Stimulated activated CD8-positive, alpha-beta memory T cell treated with anti-CD3 and anti-CD28 coated beads, Interleukin-15, amount 100 ng/mL, for 4 hours (primary cell): ENCODE measurements at regions not wholly inside any gene's neighbourhood (a gene's known extent, or its start where the extent isn't known, plus 50 kb on each side); places are given as distances from the start of the nearest gene placed in this dataset.
"Not testable (repeated sequence)": the region's sequence is repeated elsewhere in the genome, so short reads cannot be mapped to it uniquely, and the experiment has no call there.

Source experiments
- DNase-seq, 2 donors: peaks; one replicate each; pipeline ENCODE4 v3.0.0-alpha.2; 2020; ENCODE audit warnings: low read depth in 2 of 2

GRCh38 chr3:139199421-139200010 lies 144.3 kb upstream of the MRPS22 start:
- no peak for DNase-seq

DNA sequence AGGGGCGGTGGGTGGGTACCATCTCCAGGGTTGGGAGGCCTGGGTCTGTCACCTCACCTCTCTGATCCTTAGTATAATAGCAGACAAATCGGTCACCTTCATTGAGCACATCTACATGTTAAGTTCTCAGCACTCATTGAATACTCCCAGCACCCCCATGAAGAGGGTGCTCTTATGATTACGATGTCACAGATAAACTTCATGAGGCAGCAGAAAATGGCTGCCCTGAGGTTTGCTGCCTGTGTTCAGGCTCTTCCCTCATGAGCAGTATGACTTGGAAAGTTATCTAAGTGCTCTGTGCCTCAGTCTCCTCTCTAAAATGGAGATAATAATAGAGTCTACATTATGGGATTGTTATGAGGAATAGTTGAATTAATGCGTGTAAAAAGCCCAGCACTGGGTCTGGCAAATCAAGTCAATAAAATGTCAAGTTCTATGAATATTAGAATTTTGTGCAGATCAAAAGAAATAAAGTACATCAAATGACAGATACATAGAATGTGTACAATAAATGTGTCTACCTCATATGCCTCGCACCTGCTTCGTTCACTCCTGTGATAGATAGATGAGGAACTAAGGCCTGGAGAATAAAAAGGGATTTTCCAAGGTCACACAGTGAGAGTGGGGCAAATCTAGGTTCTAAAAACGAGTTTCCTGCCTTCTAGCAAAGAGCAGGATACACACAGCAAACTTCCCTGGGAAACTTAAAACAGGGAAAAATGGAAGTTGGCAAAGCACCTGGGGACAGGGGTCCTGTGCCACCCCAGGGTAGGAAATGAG lies 142.2 kb upstream of the MRPS22 start:
- no peak for DNase-seq

- no peak for DNase-seq
Measured at GRCh38 chr3:139202226-139202958, 141.4 kb upstream of the MRPS22 start.

DNA sequence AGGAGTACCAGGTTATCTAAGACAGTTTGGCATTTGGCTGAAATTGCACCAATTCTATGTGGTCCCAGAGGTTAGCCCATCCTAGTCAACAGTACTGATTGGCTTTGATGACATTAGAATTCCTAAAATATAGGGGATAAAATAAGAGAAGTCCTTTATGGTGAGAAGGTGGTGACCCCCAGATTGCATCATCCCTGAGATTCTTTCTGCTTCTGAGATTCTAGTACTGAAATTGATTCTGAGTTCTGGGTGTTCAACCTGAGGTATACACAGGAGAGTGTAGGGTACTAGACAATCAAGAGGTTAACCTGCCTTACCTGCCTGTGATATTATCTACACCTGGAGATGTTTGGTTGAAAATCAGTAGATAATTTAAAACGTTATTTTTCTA lies 140.9 kb upstream of the MRPS22 start:
- no peak for DNase-seq

GRCh38 chr3:139203752-139204151 lies 140.1 kb upstream of the MRPS22 start:
- DNase-seq, result no peak

- no peak for DNase-seq
Measured at GRCh38 chr3:139204728-139205127, 139.1 kb upstream of the MRPS22 start.

DNA sequence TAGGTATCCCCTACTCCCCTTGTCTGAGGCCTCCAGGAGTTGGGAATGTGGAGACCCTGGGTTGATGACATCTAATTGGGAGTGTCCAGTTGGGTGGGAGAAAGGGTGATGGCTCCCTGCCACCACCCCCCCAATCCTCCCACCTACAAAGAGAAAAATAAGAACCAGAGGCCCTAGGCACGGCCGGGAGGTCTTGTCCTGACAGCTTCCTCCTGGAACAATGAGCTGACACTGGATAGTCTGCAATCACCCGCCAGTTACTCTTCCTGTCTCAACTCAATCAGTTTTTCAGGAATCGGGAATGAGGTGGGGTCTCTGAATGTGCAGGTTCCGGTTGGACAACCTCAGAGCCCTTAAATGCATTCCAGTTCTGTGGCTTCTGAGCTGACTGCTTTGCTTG lies 129.9 kb upstream of the MRPS22 start:
- no peak for DNase-seq

DNA sequence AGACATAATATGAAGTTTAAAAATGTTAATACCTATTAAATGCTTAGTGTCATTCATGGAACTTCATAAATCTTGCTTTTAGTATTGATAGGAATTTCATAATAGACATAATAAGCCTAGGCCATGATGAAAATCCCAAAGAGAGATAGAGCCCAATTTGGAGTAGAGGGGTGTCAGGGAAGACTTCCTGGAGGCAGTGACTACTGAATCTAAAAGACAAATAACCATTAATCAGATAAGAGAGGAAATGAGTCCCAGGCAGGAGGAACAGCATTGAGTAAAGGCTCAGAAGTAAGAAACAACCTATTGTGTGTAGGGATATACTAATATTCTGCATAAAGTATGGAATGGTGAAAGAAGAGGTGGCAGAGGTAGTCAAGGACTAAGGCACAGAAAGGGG lies 126.9 kb upstream of the MRPS22 start:
- no peak for DNase-seq

DNA sequence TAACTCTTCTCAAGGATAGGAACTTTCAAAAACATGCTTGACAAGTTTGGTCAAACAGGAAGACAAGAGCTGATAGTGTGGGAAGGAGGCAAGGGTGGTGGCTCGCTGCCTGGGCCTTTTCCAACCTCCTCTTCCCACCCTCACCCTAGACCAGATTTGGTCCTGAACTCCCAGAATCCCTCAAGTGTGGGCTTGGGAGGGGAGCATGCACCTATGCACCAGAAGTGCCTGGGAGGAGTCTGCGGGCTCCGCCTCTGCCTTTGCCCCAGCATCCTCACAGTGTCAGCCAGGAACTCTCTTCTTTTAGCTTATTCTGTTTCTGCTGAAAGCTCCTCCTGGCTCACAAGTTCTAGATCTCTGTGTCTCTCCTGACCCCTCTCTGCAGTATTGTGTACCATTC lies 126.2 kb upstream of the MRPS22 start:
- DNase-seq, result no peak

DNA sequence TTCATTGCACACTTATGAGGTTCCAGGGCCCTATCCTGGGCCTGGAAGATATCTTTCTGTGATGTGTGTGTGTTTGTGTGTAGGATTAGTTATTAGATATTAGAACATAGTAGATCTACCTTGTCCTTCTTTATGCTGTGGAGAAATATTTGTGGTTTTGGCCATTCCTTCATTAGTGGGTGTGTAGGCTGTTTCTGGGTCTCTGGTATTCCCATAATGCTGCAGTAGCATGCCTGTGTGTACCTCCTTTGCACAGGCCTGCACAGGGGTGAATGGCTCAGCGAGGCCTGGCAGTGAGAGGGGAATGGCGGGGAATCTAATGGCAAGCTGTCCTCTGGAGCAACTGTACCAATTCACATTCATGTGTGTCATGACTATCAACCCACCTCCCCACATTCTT lies 125.8 kb upstream of the MRPS22 start:
- no peak for DNase-seq

GRCh38 chr3:139219463-139219862 lies 124.4 kb upstream of the MRPS22 start:
- DNase-seq, result no peak

DNA sequence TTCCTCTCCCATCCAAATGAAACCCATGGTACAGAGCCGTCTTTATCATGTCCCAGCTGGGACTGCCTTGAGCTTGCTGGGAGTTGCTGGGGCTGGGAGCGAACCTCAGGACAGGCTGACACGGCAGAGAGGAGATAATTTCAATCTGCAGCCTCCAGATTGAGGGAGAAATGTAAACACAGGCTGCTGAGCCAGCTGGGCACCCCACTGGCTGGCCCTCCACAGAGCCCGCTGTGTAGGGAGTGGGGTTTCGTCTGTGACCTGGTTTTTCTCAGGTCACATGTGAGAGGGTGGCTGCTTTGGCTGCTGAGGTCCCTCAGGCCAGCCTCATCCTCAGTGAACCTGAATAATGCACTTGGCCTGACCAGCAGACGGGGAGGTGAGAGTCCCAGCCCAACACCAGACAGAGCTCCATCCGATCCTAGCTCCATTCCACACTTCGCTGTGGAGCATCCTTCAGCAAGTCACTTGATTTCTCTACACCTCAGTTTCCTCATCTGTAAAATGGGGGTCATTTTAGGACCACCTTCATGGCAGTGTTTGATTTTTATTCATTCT lies 121.6 kb upstream of the MRPS22 start:
- no peak for DNase-seq

- no peak for DNase-seq
Measured at GRCh38 chr3:139225548-139225947, 118.3 kb upstream of the MRPS22 start.

GRCh38 chr3:139226731-139227130 lies 117.1 kb upstream of the MRPS22 start:
- DNase-seq, result no peak

DNA sequence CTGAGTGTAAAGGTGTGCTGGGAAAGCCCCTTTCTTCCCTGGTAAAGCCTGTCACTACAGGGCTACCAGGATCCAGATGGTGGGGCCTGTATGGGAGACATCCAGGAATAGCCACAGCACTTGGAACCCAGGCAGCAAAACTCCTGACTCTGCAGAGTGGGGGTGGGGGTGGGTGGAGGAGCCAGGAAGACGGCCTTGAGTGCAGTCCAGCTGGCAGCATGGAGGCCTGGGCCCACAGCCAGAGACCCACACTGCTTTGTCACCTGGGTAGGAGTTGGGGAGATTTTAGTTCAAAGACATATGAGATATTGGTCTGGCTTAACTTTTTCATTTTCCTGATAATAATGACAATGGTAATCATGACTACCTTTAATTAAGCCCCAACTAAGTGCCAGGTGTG lies 116.7 kb upstream of the MRPS22 start:
- no peak for DNase-seq

DNA sequence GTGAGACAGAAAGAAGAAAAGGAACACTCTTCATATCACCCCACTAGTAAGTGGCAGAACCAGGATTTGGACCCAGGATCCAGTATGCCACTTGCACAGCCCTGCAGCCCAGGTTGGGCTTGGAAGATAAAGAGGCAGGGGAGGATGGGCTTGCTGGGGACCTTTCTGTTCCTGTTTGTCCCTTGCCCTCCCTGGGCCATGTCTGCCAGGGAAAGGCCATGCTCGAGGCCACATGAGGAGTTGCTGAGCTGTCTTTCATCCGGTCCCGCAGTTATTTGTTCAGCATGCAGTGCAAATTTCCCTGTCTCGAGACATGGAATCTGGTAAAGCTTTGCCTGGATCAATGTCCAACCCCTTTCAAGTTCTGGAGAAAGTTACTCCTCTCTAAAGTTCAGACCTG lies 116.0 kb upstream of the MRPS22 start:
- no peak for DNase-seq

- no peak for DNase-seq
Measured at GRCh38 chr3:139230391-139230790, 113.4 kb upstream of the MRPS22 start.

DNA sequence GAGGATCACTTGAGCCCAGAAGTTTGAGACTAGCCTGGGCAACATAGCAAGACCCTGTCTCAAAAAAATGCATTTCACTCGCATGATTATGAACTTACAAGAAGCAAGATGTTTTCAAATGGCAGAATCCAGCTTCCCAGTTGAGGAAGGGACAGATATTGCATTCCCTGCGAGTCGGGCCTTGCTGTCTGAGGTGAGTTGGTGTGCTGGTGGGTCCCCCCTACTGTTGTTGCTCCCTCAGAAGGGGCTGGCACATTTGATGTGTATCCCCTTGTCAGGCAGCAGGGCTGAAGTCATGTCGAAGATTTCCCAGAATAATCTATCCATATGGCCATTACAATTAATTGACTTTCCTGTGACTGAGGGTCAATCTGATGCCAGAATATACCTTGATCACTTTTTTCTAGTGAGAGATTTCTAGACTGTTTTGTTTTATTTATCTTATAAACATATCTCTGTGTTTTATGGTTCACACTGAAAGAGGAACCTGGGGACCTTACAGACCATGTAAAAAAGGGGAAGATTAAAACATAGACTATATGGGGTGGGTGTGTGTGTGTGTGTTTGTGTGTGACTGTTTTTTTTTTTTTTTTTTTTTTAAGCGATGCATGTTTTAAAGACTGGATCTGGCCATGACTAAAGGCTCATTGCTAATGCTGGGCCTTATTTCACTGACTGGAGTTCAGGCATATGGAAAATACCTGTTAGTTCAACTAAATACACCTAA lies 112.1 kb upstream of the MRPS22 start:
- no peak for DNase-seq

DNA sequence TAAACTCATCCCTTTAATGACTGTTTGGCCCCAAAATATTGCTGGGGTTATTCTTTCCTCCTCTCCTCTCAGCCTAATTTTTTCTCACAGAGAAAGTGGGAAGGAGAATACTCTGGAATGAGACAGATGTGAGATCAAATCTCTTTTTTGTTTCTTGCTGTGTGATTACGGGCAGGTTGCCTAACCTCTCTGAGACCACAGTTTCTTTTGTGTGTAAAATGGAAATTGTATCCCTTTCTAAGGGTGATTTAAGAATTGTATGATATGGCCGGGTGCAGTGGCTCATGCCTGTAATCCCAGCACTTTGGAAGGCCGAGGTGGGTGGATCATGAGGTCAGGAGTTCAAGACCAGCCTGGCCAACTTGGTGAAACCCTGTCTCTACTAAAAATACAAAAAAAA lies 111.5 kb upstream of the MRPS22 start:
- DNase-seq, result not testable (repeated sequence)

GRCh38 chr3:139234491-139234890 lies 109.3 kb upstream of the MRPS22 start:
- DNase-seq, result no peak

DNA sequence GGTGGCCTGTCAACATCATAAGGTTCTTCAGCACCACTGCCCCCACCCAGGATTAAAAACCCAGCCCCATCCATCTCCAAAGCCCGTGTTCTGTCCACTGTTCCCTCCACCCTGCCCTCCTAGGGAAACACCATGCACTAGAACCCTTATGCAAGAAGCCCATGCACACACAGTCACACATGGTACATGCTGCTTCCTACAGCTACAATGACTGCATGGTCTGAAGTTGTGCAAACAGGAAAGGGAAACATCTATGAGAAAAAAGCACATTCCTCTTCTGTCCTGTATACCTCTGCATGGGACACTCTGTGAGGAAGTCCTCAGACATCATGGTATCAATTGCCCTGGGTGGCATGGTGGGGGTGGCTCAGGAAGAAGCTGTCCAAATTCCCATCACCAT lies 108.6 kb upstream of the MRPS22 start:
- no peak for DNase-seq

DNA sequence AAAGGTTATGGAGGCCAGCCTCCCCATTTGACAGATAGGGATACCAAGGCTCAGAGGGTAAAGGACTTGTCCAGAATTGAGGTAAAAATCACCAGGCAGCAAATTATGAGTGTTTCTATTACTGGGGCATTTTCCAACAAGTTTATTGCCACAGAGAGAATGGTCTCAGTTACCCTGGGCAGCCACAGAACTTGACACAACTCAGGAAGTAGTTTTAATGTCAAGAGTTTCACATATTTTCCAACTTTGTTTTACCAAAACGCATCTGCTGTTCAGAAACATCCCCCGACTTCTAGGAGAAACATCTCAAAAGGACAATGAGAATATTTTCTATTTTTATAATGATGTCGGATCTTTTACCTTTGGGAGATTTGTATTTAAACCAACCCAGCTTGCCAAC lies 107.5 kb upstream of the MRPS22 start:
- DNase-seq, result no peak
